DMS79 (cell line): ENCODE measurements at regions not wholly inside any gene's neighbourhood (a gene's known extent, or its start where the extent isn't known, plus 50 kb on each side); places are given as distances from the start of the nearest gene placed in this dataset.
"Not testable (repeated sequence)": the region's sequence is repeated elsewhere in the genome, so short reads cannot be mapped to it uniquely, and the experiment has no call there.

Experiments used
- DNase-seq: peaks from one replicate; lab custom pipeline; 2025; lab: John Stamatoyannopoulos, UW

- no peak for DNase-seq
Observed at GRCh38 chr4:11701966-11702725, 273.5 kb upstream of the HS3ST1 start.

- DNase-seq, result no peak
Observed at GRCh38 chr4:11700751-11701226, 272.1 kb upstream of the HS3ST1 start.

- DNase-seq, result no peak
Observed at GRCh38 chr4:11698846-11699590, 270.3 kb upstream of the HS3ST1 start.

GRCh38 chr4:11698033-11698432 is 269.3 kb upstream of the HS3ST1 start:
- DNase-seq, result no peak

GRCh38 chr4:11693693-11694092 is 265.0 kb upstream of the HS3ST1 start:
- no peak for DNase-seq

GRCh38 chr4:11691236-11691635 is 262.5 kb upstream of the HS3ST1 start:
- DNase-seq, result no peak

- DNase-seq, result no peak
Observed at GRCh38 chr4:11687727-11688126, 259.0 kb upstream of the HS3ST1 start.

GRCh38 chr4:11685481-11685880 is 256.8 kb upstream of the HS3ST1 start:
- no peak for DNase-seq

- no peak for DNase-seq
Observed at GRCh38 chr4:11675051-11675800, 246.5 kb upstream of the HS3ST1 start.

GRCh38 chr4:11670304-11670703 is 241.6 kb upstream of the HS3ST1 start:
- DNase-seq, result no peak

GRCh38 chr4:11669156-11669555 is 240.5 kb upstream of the HS3ST1 start:
- DNase-seq, result no peak

- no peak for DNase-seq
Observed at GRCh38 chr4:11663114-11663513, 234.4 kb upstream of the HS3ST1 start.

GRCh38 chr4:11650801-11651596 is 222.3 kb upstream of the HS3ST1 start:
- DNase-seq, result no peak

- no peak for DNase-seq
Observed at GRCh38 chr4:11647433-11647832, 218.7 kb upstream of the HS3ST1 start.

GRCh38 chr4:11643081-11643480 is 214.4 kb upstream of the HS3ST1 start:
- not testable (repeated sequence) for DNase-seq

GRCh38 chr4:11640584-11640983 is 211.9 kb upstream of the HS3ST1 start:
- DNase-seq, result no peak

- no peak for DNase-seq
Observed at GRCh38 chr4:11636551-11636950, 207.9 kb upstream of the HS3ST1 start.

GRCh38 chr4:11636031-11636430 is 207.3 kb upstream of the HS3ST1 start:
- no peak for DNase-seq

GRCh38 chr4:11635342-11635741 is 206.6 kb upstream of the HS3ST1 start:
- DNase-seq, result no peak

- no peak for DNase-seq
Observed at GRCh38 chr4:11634283-11634682, 205.6 kb upstream of the HS3ST1 start.

GRCh38 chr4:11633430-11633829 is 204.7 kb upstream of the HS3ST1 start:
- no peak for DNase-seq

GRCh38 chr4:11632483-11632882 is 203.8 kb upstream of the HS3ST1 start:
- no peak for DNase-seq
